KOPT-K1 (cell line): ENCODE measurements at regions not wholly inside any gene's neighbourhood (a gene's known extent, or its start where the extent isn't known, plus 50 kb on each side); places are given as distances from the start of the nearest gene placed in this dataset.

Experiments used
- H3K27ac ChIP-seq: fragments of 200-600 bp; sonication (generic); 2 replicates; pipeline ENCODE4 v1.5.1; 2016; ENCODE audit warnings: antibody characterized with exemption, mild to moderate bottlenecking, low read depth, low read length; ENCODE audit not compliant: poor library complexity, severe bottlenecking
- H3K36me3 ChIP-seq: fragments of 200-600 bp; sonication (generic); 2 replicates; pipeline ENCODE4 v1.5.1; 2017; ENCODE audit warnings: antibody characterized with exemption, mild to moderate bottlenecking, low read length, moderate library complexity; ENCODE audit not compliant: insufficient read depth
- H3K9me3 ChIP-seq: fragments of 200-600 bp; sonication (generic); 2 replicates; pipeline ENCODE4 v1.5.1; 2017; ENCODE audit warnings: antibody characterized with exemption, low read length, mild to moderate bottlenecking; ENCODE audit not compliant: insufficient read depth, poor library complexity, severe bottlenecking

GRCh38 chr17:14882131-14882530, 383.0 kb downstream of the PMP22 start:
- H3K36me3 ChIP-seq, result no peaks in the 10 kb centered on the region
- H3K27ac ChIP-seq, result no peak overlapping the region
- peaks cover 20% of the 10 kb centered on the region for H3K9me3 ChIP-seq

GRCh38 chr17:14875557-14876412, 389.3 kb downstream of the PMP22 start:
- Histone ChIP-seq H3K27ac (no peak overlapping the region), H3K36me3 (no peaks in the 10 kb centered on the region), H3K9me3 (no peaks in the 10 kb centered on the region)

- Histone ChIP-seq H3K27ac (no peak overlapping the region), H3K9me3 (no peaks in the 10 kb centered on the region), H3K36me3 (no peaks in the 10 kb centered on the region)
Observed at GRCh38 chr17:14873996-14874395, 391.1 kb downstream of the PMP22 start.

- H3K27ac ChIP-seq, result no peak overlapping the region
- H3K36me3 ChIP-seq, result no peaks in the 10 kb centered on the region
Observed at GRCh38 chr17:14873540-14873939, 391.6 kb downstream of the PMP22 start.

GRCh38 chr17:14871921-14872320, 393.2 kb downstream of the PMP22 start:
- no peak overlapping the region for H3K27ac ChIP-seq
- no peaks in the 10 kb centered on the region for H3K36me3 ChIP-seq
- no peaks in the 10 kb centered on the region for H3K9me3 ChIP-seq

More at GRCh38 chr17:14873540-14873939, 391.6 kb downstream of the PMP22 start:
- H3K9me3 ChIP-seq, result no peaks in the 10 kb centered on the region

GRCh38 chr17:14866266-14866665, 398.9 kb downstream of the PMP22 start:
- Histone ChIP-seq H3K9me3 (no peaks in the 10 kb centered on the region), H3K36me3 (no peaks in the 10 kb centered on the region), H3K27ac (no peak overlapping the region)

- Histone ChIP-seq H3K27ac (no peak overlapping the region), H3K9me3 (no peaks in the 10 kb centered on the region), H3K36me3 (no peaks in the 10 kb centered on the region)
Observed at GRCh38 chr17:14864127-14864526, 401.0 kb downstream of the PMP22 start.

GRCh38 chr17:14859542-14859941, 405.6 kb downstream of the PMP22 start:
- H3K27ac ChIP-seq, result no peak overlapping the region

GRCh38 chr17:14856176-14856575, 408.9 kb downstream of the PMP22 start:
- Histone ChIP-seq H3K27ac (no peak overlapping the region), H3K9me3 (no peaks in the 10 kb centered on the region), H3K36me3 (no peaks in the 10 kb centered on the region)

More at GRCh38 chr17:14859542-14859941, 405.6 kb downstream of the PMP22 start:
- no peaks in the 10 kb centered on the region for H3K36me3 ChIP-seq
- no peaks in the 10 kb centered on the region for H3K9me3 ChIP-seq

GRCh38 chr17:14854691-14855090, 410.4 kb downstream of the PMP22 start:
- H3K36me3 ChIP-seq, result no peaks in the 10 kb centered on the region
- no peaks in the 10 kb centered on the region for H3K9me3 ChIP-seq
- no peak overlapping the region for H3K27ac ChIP-seq

GRCh38 chr17:14845591-14846281, 419.4 kb downstream of the PMP22 start:
- Histone ChIP-seq H3K36me3 (no peaks in the 10 kb centered on the region), H3K9me3 (no peaks in the 10 kb centered on the region), H3K27ac (no peak overlapping the region)

GRCh38 chr17:14843086-14843795, 421.9 kb downstream of the PMP22 start:
- Histone ChIP-seq H3K36me3 (no peaks in the 10 kb centered on the region), H3K9me3 (no peaks in the 10 kb centered on the region), H3K27ac (no peak overlapping the region)

GRCh38 chr17:14840616-14841231, 424.4 kb downstream of the PMP22 start:
- H3K27ac ChIP-seq, result no peak overlapping the region
- H3K9me3 ChIP-seq, result no peaks in the 10 kb centered on the region
- no peaks in the 10 kb centered on the region for H3K36me3 ChIP-seq

- no peak overlapping the region for H3K27ac ChIP-seq
- H3K36me3 ChIP-seq, result no peaks in the 10 kb centered on the region
- no peaks in the 10 kb centered on the region for H3K9me3 ChIP-seq
Observed at GRCh38 chr17:14838567-14838966, 426.6 kb downstream of the PMP22 start.
